Glomerular endothelial cell (primary cell): ENCODE measurements at regions not wholly inside any gene's neighbourhood (a gene's known extent, or its start where the extent isn't known, plus 50 kb on each side); places are given as distances from the start of the nearest gene placed in this dataset.
A peak's percentile ranks its signal among the peaks of the same experiment; 100 is the strongest.
"Not testable (repeated sequence)": the region's sequence is repeated elsewhere in the genome, so short reads cannot be mapped to it uniquely, and the experiment has no call there.

Source experiments
- DNase-seq: peaks from one replicate; pipeline ENCODE4 v3.0.0-alpha.2; 2011; ENCODE audit warnings: low read depth, low spot score; ENCODE audit errors: extremely low read depth

GRCh38 chr16:88327561-88328312, 55.0 kb upstream of the ZNF469 start:
- no peak for DNase-seq

GRCh38 chr16:88328313-88328980, 54.3 kb upstream of the ZNF469 start:
- no peak for DNase-seq

GRCh38 chr16:88329726-88330700, 52.7 kb upstream of the ZNF469 start:
- DNase-seq, result no peak

- DNase-seq, result no peak
Observed at GRCh38 chr16:88330971-88331890, 51.5 kb upstream of the ZNF469 start.

- DNase-seq, result peak; percentile 80
Observed at GRCh38 chr16:88331989-88332920, 50.5 kb upstream of the ZNF469 start.

- not testable (repeated sequence) for DNase-seq
Observed at GRCh38 chr16:88332921-88333825, 49.6 kb upstream of the ZNF469 start.
